Parathyroid adenoma (tissue), 2 donors: ENCODE measurements at regions not wholly inside any gene's neighbourhood (a gene's known extent, or its start where the extent isn't known, plus 50 kb on each side); places are given as distances from the start of the nearest gene placed in this dataset.

ENCODE experiments used
- H2AFZ ChIP-seq: fragments of 300-600 bp; sonication (generic); one replicate; pipeline ENCODE4 v1.7.0; 2017; ENCODE audit warnings: antibody characterized with exemption, mild to moderate bottlenecking
- H3K27ac ChIP-seq: fragments of 300-600 bp; sonication (generic); one replicate; pipeline ENCODE4 v1.7.0; 2017
- H3K27me3 ChIP-seq: fragments of 300-600 bp; sonication (generic); one replicate; pipeline ENCODE4 v1.7.0; 2017; ENCODE audit warnings: low read length; ENCODE audit not compliant: control insufficient read depth, insufficient read depth
- H3K36me3 ChIP-seq: fragments of 300-600 bp; sonication (generic); one replicate; pipeline ENCODE4 v1.7.0; 2017; ENCODE audit warnings: low read length; ENCODE audit not compliant: control insufficient read depth, insufficient read depth
- H3K4me1 ChIP-seq: fragments of 300-600 bp; sonication (generic); one replicate; pipeline ENCODE4 v1.7.0; 2017; ENCODE audit warnings: control low read depth
- H3K4me2 ChIP-seq: fragments of 300-600 bp; sonication (generic); one replicate; pipeline ENCODE4 v1.7.0; 2017; ENCODE audit warnings: low read length
- H3K4me3 ChIP-seq: fragments of 300-600 bp; sonication (generic); one replicate; pipeline ENCODE4 v1.7.0; 2017; ENCODE audit warnings: low read depth, low read length
- H3K79me2 ChIP-seq: fragments of 300-600 bp; sonication (generic); one replicate; pipeline ENCODE4 v1.7.0; 2017; ENCODE audit warnings: control low read depth
- H3K9ac ChIP-seq: fragments of 300-600 bp; sonication (generic); one replicate; pipeline ENCODE4 v1.7.0; 2017; ENCODE audit warnings: mild to moderate bottlenecking
- H3K9me3 ChIP-seq: fragments of 300-600 bp; sonication (generic); one replicate; pipeline ENCODE4 v1.7.0; 2017; ENCODE audit warnings: low read length; ENCODE audit not compliant: control insufficient read depth
- CTCF ChIP-seq: fragments of 300-600 bp; sonication (generic); IDR thresholded peaks from one replicate; pipeline ENCODE4 v1.7.0; 2017; ENCODE audit warnings: antibody characterized with exemption, mild to moderate bottlenecking
- donor health status: primary hyperparathyroidism.

GRCh38 chr6:105569706-105570105 lies 166.8 kb upstream of the PREP start:
- Histone ChIP-seq H3K36me3 (no peaks in the 10 kb centered on the region), H3K79me2 (no peaks in the 10 kb centered on the region), H3K27me3 (no peaks in the 10 kb centered on the region), H3K9ac (no peak overlapping the region), H3K4me3 (no peak overlapping the region), H3K4me2 (no peak overlapping the region), H3K9me3 (no peaks in the 10 kb centered on the region), H3K4me1 (no peaks in the 10 kb centered on the region), H2AFZ (no peak overlapping the region), H3K27ac (no peak overlapping the region)
- no peak for TF ChIP-seq CTCF

GRCh38 chr6:105568751-105569150 lies 165.9 kb upstream of the PREP start:
- H3K4me2 ChIP-seq, result no peak overlapping the region
- no peak for TF ChIP-seq CTCF

GRCh38 chr6:105568142-105568541 lies 165.3 kb upstream of the PREP start:
- Histone ChIP-seq H3K4me2 (no peak overlapping the region), H3K36me3 (no peaks in the 10 kb centered on the region), H3K27ac (no peak overlapping the region), H3K9me3 (no peaks in the 10 kb centered on the region), H2AFZ (no peak overlapping the region), H3K4me3 (no peak overlapping the region), H3K9ac (no peak overlapping the region), H3K79me2 (no peaks in the 10 kb centered on the region), H3K4me1 (no peaks in the 10 kb centered on the region), H3K27me3 (no peaks in the 10 kb centered on the region)
- TF ChIP-seq CTCF, result no peak

More at GRCh38 chr6:105568751-105569150, 165.9 kb upstream of the PREP start:
- Histone ChIP-seq H3K36me3 (no peaks in the 10 kb centered on the region), H3K4me1 (no peaks in the 10 kb centered on the region), H3K27ac (no peak overlapping the region), H3K27me3 (no peaks in the 10 kb centered on the region), H3K4me3 (no peak overlapping the region), H3K9me3 (no peaks in the 10 kb centered on the region), H2AFZ (no peak overlapping the region), H3K9ac (no peak overlapping the region), H3K79me2 (no peaks in the 10 kb centered on the region)

- Histone ChIP-seq H3K27me3 (no peaks in the 10 kb centered on the region), H3K79me2 (no peaks in the 10 kb centered on the region), H3K4me3 (no peak overlapping the region), H3K27ac (no peak overlapping the region), H2AFZ (no peak overlapping the region), H3K9ac (no peak overlapping the region), H3K4me2 (no peak overlapping the region), H3K4me1 (no peaks in the 10 kb centered on the region), H3K9me3 (no peaks in the 10 kb centered on the region), H3K36me3 (no peaks in the 10 kb centered on the region)
- no peak for TF ChIP-seq CTCF
Measured at GRCh38 chr6:105567140-105567539, 164.3 kb upstream of the PREP start.

- Histone ChIP-seq H3K36me3 (no peaks in the 10 kb centered on the region), H3K9ac (no peak overlapping the region), H3K27ac (no peak overlapping the region), H3K4me3 (no peak overlapping the region), H2AFZ (no peak overlapping the region), H3K27me3 (no peaks in the 10 kb centered on the region), H3K4me2 (no peak overlapping the region), H3K9me3 (no peaks in the 10 kb centered on the region), H3K4me1 (no peaks in the 10 kb centered on the region), H3K79me2 (no peaks in the 10 kb centered on the region)
- TF ChIP-seq CTCF, result no peak
Measured at GRCh38 chr6:105566503-105566902, 163.6 kb upstream of the PREP start.
